ENCODE measurements at regions not wholly inside any gene's neighbourhood (a gene's known extent, or its start where the extent isn't known, plus 50 kb on each side); places are given as distances from the start of the nearest gene placed in this dataset.
"Not testable (repeated sequence)": the region's sequence is repeated elsewhere in the genome, so short reads cannot be mapped to it uniquely, and the experiment has no call there.

DNA sequence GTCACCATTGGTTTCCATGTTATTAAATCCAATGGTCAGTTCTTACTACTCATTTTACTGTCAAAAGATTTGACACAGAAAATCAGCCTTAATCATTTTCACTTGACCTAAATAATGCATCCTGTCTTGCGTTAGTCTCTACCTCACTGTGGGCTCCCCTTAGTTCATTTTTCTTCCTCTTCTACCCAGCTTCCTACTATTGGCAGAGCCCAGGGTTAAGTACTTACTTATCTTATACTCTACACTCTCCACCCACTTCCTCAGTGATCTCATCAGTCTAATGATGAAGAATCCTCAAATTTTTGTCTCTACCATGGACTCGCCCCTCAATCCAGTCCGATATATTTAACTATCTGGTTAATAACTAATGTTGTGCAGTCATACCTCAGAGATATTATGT is 735.9 kb downstream of the KCNT2 start:
- H3K9ac ChIP-seq (ENCODE audit: low read depth, low read length): no peak overlapping the region

DNA sequence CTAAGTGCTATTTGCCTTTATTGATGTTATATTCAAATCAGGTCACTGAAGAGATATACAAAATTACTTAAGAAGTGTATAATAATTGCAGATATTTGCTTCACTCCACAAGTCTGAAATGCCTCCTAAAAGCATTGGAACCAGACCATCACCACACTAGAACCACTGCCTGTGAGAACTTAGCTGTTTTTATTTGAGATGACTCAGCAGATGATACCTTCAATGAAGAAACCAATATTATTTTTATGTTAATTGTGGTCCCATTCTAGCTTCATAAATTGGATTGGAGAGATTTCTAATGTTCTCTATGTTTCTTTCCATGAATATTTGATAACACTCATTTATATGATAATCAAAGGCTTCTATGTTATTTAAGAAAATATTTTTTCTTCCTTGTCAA is 740.6 kb downstream of the KCNT2 start:
- H3K9me3 ChIP-seq (replicated peaks; ENCODE audit: low read length): no peaks in the 10 kb centered on the region
- no peak overlapping the region for H3K4me3 ChIP-seq (ENCODE audit: low read length)
- H3K9ac ChIP-seq (ENCODE audit: low read depth, low read length): no peak overlapping the region
- no peak overlapping the region for H3K4me2 ChIP-seq (ENCODE audit: low read length)
- no peaks in the 10 kb centered on the region for H3K27me3 ChIP-seq (ENCODE audit: control insufficient read depth, insufficient read depth, low read length)
- H3K4me1 ChIP-seq (ENCODE audit: control insufficient read depth, insufficient read depth, low read length): no peaks in the 10 kb centered on the region
- no peaks in the 10 kb centered on the region for H3K36me3 ChIP-seq (ENCODE audit: insufficient read depth, low read length)

More for the DNA sequence above, 735.9 kb downstream of the KCNT2 start:
- no peaks in the 10 kb centered on the region for H3K27me3 ChIP-seq (ENCODE audit: control insufficient read depth, insufficient read depth, low read length)
- H3K4me1 ChIP-seq (ENCODE audit: control insufficient read depth, insufficient read depth, low read length): no peaks in the 10 kb centered on the region
- H3K4me2 ChIP-seq (ENCODE audit: low read length): no peak overlapping the region
- no peaks in the 10 kb centered on the region for H3K9me3 ChIP-seq (replicated peaks; ENCODE audit: low read length)
- H3K36me3 ChIP-seq (ENCODE audit: insufficient read depth, low read length): no peaks in the 10 kb centered on the region
- no peak overlapping the region for H3K4me3 ChIP-seq (ENCODE audit: low read length)

DNA sequence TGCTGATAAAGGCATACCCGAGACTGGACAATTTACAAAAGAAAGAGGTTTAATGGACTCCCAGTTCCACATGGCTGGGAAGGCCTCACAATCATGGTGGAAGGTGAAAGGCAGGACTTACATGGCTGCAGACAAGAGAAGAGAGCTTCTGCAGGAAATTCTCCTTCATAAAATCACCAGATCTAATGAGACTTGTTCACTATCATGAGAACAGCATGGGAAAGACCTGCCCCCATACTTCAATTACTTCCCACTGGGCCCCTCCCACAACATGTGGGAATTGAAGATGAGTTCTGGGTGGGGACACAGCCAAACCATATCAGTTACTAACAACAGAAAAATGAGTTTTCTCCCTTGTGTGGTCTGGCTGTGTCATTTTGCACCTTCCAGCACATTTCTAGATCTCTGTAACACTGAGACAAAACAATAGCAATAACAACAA is 741.4 kb downstream of the KCNT2 start:
- Histone ChIP-seq H3K4me3 (ENCODE audit: low read length) (no peak overlapping the region), H3K9me3 (replicated peaks; ENCODE audit: low read length) (no peaks in the 10 kb centered on the region), H3K9ac (ENCODE audit: low read depth, low read length) (no peak overlapping the region), H3K36me3 (ENCODE audit: insufficient read depth, low read length) (no peaks in the 10 kb centered on the region), H3K4me2 (ENCODE audit: low read length) (no peak overlapping the region), H3K27me3 (ENCODE audit: control insufficient read depth, insufficient read depth, low read length) (no peaks in the 10 kb centered on the region), H3K4me1 (ENCODE audit: control insufficient read depth, insufficient read depth, low read length) (no peaks in the 10 kb centered on the region)

DNA sequence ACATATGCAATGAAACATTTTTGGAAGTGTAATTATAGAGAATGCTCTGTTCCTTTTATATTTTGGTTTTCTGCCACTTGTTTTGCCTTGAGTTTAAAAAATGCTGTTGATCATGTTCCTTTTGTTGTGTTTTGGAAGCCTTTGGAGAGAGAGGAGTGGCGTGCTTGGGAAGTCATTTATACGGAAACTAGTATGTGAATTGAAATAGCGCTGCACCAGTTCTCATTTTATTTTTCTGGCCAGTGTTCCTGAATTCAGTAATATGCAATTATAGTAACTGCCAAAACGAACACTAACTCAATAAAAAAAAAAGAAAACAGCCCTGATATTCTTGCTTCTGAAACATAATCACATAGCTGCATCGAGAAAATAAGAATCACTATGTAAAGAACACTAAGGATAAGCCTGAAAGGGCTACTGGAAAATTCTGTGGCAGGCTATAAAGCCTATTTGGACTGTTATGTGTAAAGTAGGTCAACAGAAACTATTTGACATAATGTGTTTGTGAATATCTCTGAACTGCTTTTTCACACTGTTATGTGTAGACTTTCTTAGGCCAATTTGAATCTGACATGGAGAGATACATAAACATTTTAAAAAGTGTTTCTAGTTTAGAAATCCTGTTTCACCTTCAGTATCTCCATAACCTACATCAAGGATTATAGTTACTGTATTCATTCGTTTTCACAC is 742.0 kb downstream of the KCNT2 start:
- Histone ChIP-seq H3K27me3 (ENCODE audit: control insufficient read depth, insufficient read depth, low read length) (no peaks in the 10 kb centered on the region), H3K4me2 (ENCODE audit: low read length) (no peak overlapping the region), H3K9ac (ENCODE audit: low read depth, low read length) (no peak overlapping the region), H3K9me3 (replicated peaks; ENCODE audit: low read length) (no peaks in the 10 kb centered on the region), H3K4me3 (ENCODE audit: low read length) (no peak overlapping the region), H3K4me1 (ENCODE audit: control insufficient read depth, insufficient read depth, low read length) (no peaks in the 10 kb centered on the region), H3K36me3 (ENCODE audit: insufficient read depth, low read length) (no peaks in the 10 kb centered on the region)

DNA sequence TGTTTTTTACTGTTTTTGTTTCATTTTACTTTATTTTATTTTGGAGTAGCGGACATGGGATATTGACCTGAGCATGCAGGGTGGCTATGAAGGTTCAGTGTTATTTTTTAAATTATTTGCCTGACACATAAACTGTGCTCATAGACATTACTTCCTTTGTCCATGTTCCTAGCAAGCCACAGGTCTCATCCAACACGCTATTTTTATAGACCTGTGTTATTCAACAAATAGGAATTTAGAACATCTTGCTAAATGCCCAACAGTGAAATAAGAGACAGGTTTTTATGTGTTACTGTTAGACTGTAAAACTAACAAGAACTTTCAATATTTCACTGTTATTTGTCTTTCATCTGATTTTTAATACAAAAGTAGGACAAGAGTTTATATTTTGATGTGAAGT is 756.4 kb downstream of the KCNT2 start:
- Histone ChIP-seq H3K36me3 (ENCODE audit: insufficient read depth, low read length) (no peaks in the 10 kb centered on the region), H3K9ac (ENCODE audit: low read depth, low read length) (no peak overlapping the region), H3K9me3 (replicated peaks; ENCODE audit: low read length) (no peaks in the 10 kb centered on the region), H3K27me3 (ENCODE audit: control insufficient read depth, insufficient read depth, low read length) (no peaks in the 10 kb centered on the region), H3K4me3 (ENCODE audit: low read length) (no peak overlapping the region), H3K4me1 (ENCODE audit: control insufficient read depth, insufficient read depth, low read length) (peaks cover 15% of the 10 kb centered on the region), H3K4me2 (ENCODE audit: low read length) (peak overlapping the region; percentile 5)

DNA sequence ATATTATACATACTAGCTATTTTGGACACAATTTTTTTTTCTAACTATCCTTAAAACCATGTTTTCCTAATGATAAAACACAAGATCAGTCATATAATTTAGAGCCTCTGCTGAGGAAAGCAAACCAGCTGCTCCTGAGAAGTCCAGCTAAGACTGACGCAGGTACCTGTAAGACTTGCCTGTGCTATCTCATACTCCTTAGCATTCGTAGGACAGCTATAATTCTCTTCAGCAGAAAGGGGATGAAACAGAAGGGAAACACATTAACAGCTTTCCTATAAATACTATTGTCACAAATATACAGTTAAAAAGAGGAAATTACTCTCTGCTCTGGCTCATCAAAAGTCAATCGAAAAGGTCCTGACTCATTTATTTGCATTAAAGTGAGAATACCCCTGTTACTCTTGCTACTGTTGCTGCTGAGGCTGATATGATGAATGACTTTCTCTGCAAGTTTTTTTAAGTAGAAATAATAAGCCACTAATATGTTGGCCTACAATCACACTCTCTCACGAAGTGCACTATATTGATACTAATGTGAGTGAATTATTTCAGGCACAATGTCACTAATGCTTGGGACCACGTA is 757.1 kb downstream of the KCNT2 start:
- Histone ChIP-seq H3K36me3 (ENCODE audit: insufficient read depth, low read length) (no peaks in the 10 kb centered on the region), H3K9ac (ENCODE audit: low read depth, low read length) (no peak overlapping the region), H3K4me3 (ENCODE audit: low read length) (no peak overlapping the region), H3K27me3 (ENCODE audit: control insufficient read depth, insufficient read depth, low read length) (no peaks in the 10 kb centered on the region), H3K9me3 (replicated peaks; ENCODE audit: low read length) (no peaks in the 10 kb centered on the region), H3K4me1 (ENCODE audit: control insufficient read depth, insufficient read depth, low read length) (peaks cover 15% of the 10 kb centered on the region), H3K4me2 (ENCODE audit: low read length) (no peak overlapping the region)

DNA sequence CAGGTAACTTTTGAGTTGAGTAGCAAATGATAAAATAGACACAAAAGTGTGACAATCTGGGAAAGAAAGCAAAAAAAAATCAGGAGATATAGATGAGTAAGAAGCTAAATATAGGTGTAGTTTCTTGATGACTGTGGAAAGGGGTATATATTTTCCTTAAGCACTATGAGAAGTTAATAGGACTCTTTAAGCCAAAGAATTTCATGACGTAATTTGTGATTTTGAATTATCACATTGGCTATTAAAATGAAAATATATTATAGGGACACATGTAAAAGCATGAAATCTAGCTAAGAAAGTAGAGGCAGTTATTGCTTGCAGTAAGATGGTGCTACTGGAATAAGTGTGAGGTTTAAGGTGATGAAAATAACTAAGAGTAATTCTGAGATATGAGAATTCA is 759.1 kb downstream of the KCNT2 start:
- Histone ChIP-seq H3K9me3 (replicated peaks; ENCODE audit: low read length) (no peaks in the 10 kb centered on the region), H3K4me2 (ENCODE audit: low read length) (no peak overlapping the region), H3K4me1 (ENCODE audit: control insufficient read depth, insufficient read depth, low read length) (peaks cover 15% of the 10 kb centered on the region), H3K9ac (ENCODE audit: low read depth, low read length) (no peak overlapping the region), H3K27me3 (ENCODE audit: control insufficient read depth, insufficient read depth, low read length) (no peaks in the 10 kb centered on the region), H3K36me3 (ENCODE audit: insufficient read depth, low read length) (no peaks in the 10 kb centered on the region), H3K4me3 (ENCODE audit: low read length) (no peak overlapping the region)

DNA sequence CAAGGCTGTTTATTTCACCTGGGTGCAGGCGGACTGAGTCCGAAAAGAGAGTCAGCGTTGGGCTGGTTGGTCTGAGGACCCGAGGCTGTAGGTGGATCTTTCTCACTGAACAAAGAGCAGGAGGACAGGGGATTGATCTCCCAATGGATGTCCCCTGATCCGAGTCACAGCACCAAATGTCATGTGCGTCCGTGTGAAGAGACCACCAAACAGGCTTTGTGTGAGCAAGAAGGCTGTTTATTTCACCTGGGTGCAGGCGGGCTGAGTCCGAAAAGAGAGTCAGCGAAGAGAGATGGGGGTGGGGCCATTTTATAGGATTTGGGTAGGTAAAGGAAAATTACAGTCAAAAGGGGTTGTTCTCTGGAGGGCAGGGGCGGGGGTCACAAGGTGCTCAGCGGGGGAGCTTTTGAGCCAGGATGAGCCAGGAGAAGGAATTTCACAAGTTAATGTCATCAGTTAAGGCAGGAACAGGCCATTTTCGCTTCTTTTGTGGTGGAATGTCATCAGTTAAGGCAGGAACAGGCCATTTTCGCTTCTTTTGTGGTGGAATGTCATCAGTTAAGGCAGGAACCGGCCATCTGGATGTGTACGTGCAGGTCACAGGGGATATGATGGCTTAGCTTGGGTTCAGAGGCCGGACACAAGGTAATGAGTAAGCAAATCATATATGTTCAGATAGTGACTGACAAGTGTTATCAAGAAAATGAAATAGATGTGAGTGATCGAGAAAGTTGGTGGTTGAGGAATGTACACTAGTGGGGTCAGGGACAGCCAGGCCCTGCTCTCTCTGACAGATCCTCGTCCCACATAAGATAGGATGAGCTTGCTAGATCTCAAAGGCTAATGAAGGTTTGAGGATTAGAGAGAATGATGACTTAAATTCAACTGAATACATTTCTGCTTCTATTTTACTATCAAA is 760.0 kb downstream of the KCNT2 start:
- not testable (repeated sequence) for H3K27me3 ChIP-seq (ENCODE audit: control insufficient read depth, insufficient read depth, low read length); H3K4me3 ChIP-seq (ENCODE audit: low read length); H3K4me2 ChIP-seq (ENCODE audit: low read length); H3K36me3 ChIP-seq (ENCODE audit: insufficient read depth, low read length); H3K9me3 ChIP-seq (replicated peaks; ENCODE audit: low read length); H3K9ac ChIP-seq (ENCODE audit: low read depth, low read length)
- peaks cover 15% of the 10 kb centered on the region for H3K4me1 ChIP-seq (ENCODE audit: control insufficient read depth, insufficient read depth, low read length)

DNA sequence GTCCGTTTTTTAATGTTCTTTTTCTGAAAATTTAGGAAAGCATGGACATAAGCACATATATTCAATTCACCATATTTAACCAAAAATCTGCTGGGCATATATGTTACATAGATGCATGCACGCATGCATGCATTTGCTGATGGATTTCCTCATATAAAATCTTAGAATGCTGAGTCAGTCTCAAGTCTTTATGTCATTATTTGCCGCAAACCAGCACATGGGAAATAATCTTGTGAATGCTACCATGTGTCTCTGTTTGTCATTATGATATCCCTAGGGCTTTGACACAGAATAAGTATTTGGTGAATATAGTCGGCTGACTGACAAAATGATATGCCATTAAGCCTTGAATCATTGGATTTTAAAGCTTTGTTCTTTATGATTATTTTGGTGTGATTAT is 776.5 kb downstream of the KCNT2 start:
- Histone ChIP-seq H3K36me3 (ENCODE audit: insufficient read depth, low read length) (no peaks in the 10 kb centered on the region), H3K4me1 (ENCODE audit: control insufficient read depth, insufficient read depth, low read length) (no peaks in the 10 kb centered on the region), H3K27me3 (ENCODE audit: control insufficient read depth, insufficient read depth, low read length) (no peaks in the 10 kb centered on the region), H3K9ac (ENCODE audit: low read depth, low read length) (no peak overlapping the region), H3K4me3 (ENCODE audit: low read length) (no peak overlapping the region), H3K4me2 (ENCODE audit: low read length) (no peak overlapping the region), H3K9me3 (replicated peaks; ENCODE audit: low read length) (no peaks in the 10 kb centered on the region)

DNA sequence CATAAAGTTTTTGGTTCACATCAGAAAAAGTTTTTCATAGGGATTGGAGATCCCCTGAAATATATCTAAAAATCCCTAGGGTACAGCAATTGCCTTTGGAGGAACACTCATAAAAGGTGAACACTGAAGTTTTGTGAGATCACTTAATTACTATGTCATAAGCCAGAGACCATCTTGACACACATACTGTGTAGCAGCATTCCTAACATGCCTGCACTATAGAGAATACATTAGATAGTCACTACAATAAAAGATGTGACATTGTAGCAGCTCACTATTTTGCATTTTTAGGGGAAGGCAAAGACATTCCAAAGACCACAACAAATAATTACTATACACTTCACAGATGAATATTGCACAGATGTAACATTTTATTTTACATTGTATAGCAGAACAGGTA is 779.9 kb downstream of the KCNT2 start:
- Histone ChIP-seq H3K36me3 (ENCODE audit: insufficient read depth, low read length) (no peaks in the 10 kb centered on the region), H3K9ac (ENCODE audit: low read depth, low read length) (no peak overlapping the region), H3K27me3 (ENCODE audit: control insufficient read depth, insufficient read depth, low read length) (no peaks in the 10 kb centered on the region), H3K4me1 (ENCODE audit: control insufficient read depth, insufficient read depth, low read length) (no peaks in the 10 kb centered on the region), H3K9me3 (replicated peaks; ENCODE audit: low read length) (no peaks in the 10 kb centered on the region), H3K4me2 (ENCODE audit: low read length) (no peak overlapping the region), H3K4me3 (ENCODE audit: low read length) (no peak overlapping the region)

DNA sequence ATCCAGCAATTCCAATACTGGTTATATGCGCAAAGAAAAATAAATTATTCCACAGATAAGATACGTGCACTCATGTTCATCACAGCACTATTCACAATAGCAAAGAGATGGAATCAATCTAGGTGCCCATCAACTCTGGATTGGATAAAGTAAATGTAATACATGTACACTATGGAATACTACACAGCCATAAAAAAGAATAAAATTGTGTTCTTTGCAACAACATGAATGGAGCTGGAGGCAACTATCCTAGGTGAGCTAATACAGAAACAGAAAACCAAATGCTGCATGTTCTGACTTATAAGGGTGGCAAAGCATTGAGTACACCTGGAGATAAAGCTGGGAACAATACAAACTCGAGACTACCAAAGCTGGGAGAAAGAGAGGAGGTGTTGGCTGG is 787.3 kb downstream of the KCNT2 start:
- no peaks in the 10 kb centered on the region for H3K9me3 ChIP-seq (replicated peaks; ENCODE audit: low read length)
- H3K36me3 ChIP-seq (ENCODE audit: insufficient read depth, low read length): no peaks in the 10 kb centered on the region
- H3K4me1 ChIP-seq (ENCODE audit: control insufficient read depth, insufficient read depth, low read length): no peaks in the 10 kb centered on the region
- no peak overlapping the region for H3K4me3 ChIP-seq (ENCODE audit: low read length)
- no peak overlapping the region for H3K4me2 ChIP-seq (ENCODE audit: low read length)
- no peaks in the 10 kb centered on the region for H3K27me3 ChIP-seq (ENCODE audit: control insufficient read depth, insufficient read depth, low read length)
- H3K9ac ChIP-seq (ENCODE audit: low read depth, low read length): no peak overlapping the region

Data from skeletal muscle satellite cell (primary cell).